ENCODE measurements at regions not wholly inside any gene's neighbourhood (a gene's known extent, or its start where the extent isn't known, plus 50 kb on each side); places are given as distances from the start of the nearest gene placed in this dataset.

DNA sequence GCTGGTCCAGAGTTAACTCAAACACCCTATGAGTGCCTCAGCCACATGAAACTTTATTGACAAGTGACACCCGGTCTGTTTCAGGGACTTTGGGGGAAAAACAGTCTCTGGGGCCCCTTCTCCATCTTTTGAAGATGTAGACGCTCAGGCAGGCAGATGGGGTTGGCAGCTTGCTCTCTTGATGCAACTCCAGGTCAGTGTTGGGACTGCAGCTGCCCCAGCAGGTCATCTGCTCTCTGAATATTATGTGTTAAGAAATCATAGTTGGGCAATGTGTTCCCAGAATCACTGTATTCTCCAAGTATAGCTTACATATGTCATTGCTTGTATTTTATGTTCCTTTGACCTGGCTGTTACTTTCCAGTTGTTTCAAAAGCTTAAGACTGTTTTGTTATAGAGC, 544.9 kb upstream of the MGMT start:
- TF ChIP-seq POLR2AphosphoS5 (IDR thresholded peaks at IDR 0.05; ENCODE audit: low read depth, low read length) (no peak), TAF1 (IDR thresholded peaks at IDR 0.05; ENCODE audit: borderline replicate concordance, insufficient read depth, low read length) (no peak), SIN3A (IDR thresholded peaks at IDR 0.05; ENCODE audit: borderline replicate concordance, insufficient read depth, low read length) (no peak)
- TF ChIP-seq, protein P1, sequence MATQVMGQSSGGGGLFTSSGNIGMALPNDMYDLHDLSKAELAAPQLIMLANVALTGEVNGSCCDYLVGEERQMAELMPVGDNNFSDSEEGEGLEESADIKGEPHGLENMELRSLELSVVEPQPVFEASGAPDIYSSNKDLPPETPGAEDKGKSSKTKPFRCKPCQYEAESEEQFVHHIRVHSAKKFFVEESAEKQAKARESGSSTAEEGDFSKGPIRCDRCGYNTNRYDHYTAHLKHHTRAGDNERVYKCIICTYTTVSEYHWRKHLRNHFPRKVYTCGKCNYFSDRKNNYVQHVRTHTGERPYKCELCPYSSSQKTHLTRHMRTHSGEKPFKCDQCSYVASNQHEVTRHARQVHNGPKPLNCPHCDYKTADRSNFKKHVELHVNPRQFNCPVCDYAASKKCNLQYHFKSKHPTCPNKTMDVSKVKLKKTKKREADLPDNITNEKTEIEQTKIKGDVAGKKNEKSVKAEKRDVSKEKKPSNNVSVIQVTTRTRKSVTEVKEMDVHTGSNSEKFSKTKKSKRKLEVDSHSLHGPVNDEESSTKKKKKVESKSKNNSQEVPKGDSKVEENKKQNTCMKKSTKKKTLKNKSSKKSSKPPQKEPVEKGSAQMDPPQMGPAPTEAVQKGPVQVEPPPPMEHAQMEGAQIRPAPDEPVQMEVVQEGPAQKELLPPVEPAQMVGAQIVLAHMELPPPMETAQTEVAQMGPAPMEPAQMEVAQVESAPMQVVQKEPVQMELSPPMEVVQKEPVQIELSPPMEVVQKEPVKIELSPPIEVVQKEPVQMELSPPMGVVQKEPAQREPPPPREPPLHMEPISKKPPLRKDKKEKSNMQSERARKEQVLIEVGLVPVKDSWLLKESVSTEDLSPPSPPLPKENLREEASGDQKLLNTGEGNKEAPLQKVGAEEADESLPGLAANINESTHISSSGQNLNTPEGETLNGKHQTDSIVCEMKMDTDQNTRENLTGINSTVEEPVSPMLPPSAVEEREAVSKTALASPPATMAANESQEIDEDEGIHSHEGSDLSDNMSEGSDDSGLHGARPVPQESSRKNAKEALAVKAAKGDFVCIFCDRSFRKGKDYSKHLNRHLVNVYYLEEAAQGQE (IDR thresholded peaks at IDR 0.05; ENCODE audit: insufficient read depth in 1 of 2, low read depth in 2 of 2, low read length in 2 of 2) = no peak

All from PFSK-1 (cell line).